K562 (cell line): ENCODE measurements at regions not wholly inside any gene's neighbourhood (a gene's known extent, or its start where the extent isn't known, plus 50 kb on each side); places are given as distances from the start of the nearest gene placed in this dataset.

Experiments
- ATAC-seq: fragments of 200-7000 bp; cut with Tn5 transposase; 3 replicates; pipeline ENCODE4 v1.9.1; 2020; ENCODE audit warnings: moderate library complexity
- BruUV-seq: library from RNA; stranded (reverse); fragments of 400-500 nt; replicated peaks from 2 replicates; lab custom pipeline; 2021; lab: Mats Ljungman, UMichigan
- CTCF ChIA-PET: fragments of 300-600 bp; formaldehyde crosslinking; extraction: SDS; loops from one replicate; lab custom pipeline; 2021; ENCODE audit warnings: low intra/inter-chr PET ratio; lab: Yijun Ruan, JAX
- POLR2A ChIA-PET: fragments of 300-600, 350-650 bp; sonication (Branson Sonifier 250); formaldehyde crosslinking; extraction: SDS; loops from one replicate; lab custom pipeline; 2021; ENCODE audit warnings: antibody characterized with exemption, inconsistent platforms; lab: Yijun Ruan, JAX
- DNase-seq, 4 experiments: peaks; one replicate each; pipeline versions ENCODE4 v3.0.0 to v3.0.0-alpha.2; 2011 to 2018; ENCODE audit warnings: low spot score in 3 of 4, mixed read lengths in 3 of 4; ENCODE audit errors: extremely low read depth in 1 of 4
- FAIRE-seq: peaks from 2 replicates; lab custom pipeline; 2011; peaks lifted over from hg19 to GRCh38; lab: Jason Lieb, UNC
- H2AFZ ChIP-seq: 2 replicates; pipeline ENCODE4 v1.6.0; 2011; ENCODE audit warnings: low read depth, low read length, control low read depth, inconsistent platforms
- H3K27ac ChIP-seq: fragments of 200-600 bp; 3 replicates; pipeline ENCODE4 v1.8.0; 2011; ENCODE audit warnings: low read depth, mild to moderate bottlenecking, control low read depth, inconsistent platforms, low read length, moderate library complexity, mixed read lengths; ENCODE audit errors: extremely low read depth
- H3K27me3 ChIP-seq, 2 experiments: fragments of 300-600 bp in 1 of 2; 2 replicates in 1 of 2; 3 replicates in 1 of 2; pipeline versions ENCODE4 v1.6.0 to v1.8.0; 2011; ENCODE audit warnings: inconsistent platforms in 2 of 2, low read length in 2 of 2, mild to moderate bottlenecking in 1 of 2, mixed read lengths in 1 of 2, moderate library complexity in 1 of 2; ENCODE audit not compliant: control insufficient read depth in 2 of 2, insufficient read depth in 2 of 2
- H3K36me3 ChIP-seq: fragments of 300-600 bp; 3 replicates; pipeline ENCODE4 v1.8.0; 2011; ENCODE audit warnings: mild to moderate bottlenecking, low read length, inconsistent platforms; ENCODE audit not compliant: control insufficient read depth, insufficient read depth
- H3K4me1 ChIP-seq, 2 experiments: fragments of 200-600 bp in 1 of 2; replicated peaks in 1 of 2; 2 replicates in 1 of 2; 3 replicates in 1 of 2; pipeline versions ENCODE4 v1.5.1 to v1.8.0; 2011; ENCODE audit warnings: inconsistent platforms in 2 of 2, low read length in 2 of 2, mild to moderate bottlenecking in 1 of 2, mixed read lengths in 1 of 2, moderate library complexity in 1 of 2; ENCODE audit not compliant: control insufficient read depth in 2 of 2, insufficient read depth in 2 of 2
- H3K4me2 ChIP-seq: 2 replicates; pipeline ENCODE4 v1.6.1; 2011; ENCODE audit warnings: low read length, control low read depth, inconsistent platforms, mixed read lengths; ENCODE audit not compliant: insufficient read depth
- H3K4me3 ChIP-seq: fragments of 200-600 bp; sonication (generic), shearing (Covaris generic); 2 replicates; pipeline ENCODE4 v1.5.1; 2016; ENCODE audit warnings: control low read depth, inconsistent platforms
- H3K79me2 ChIP-seq: fragments of 200-600 bp; 3 replicates; pipeline ENCODE4 v1.8.0; 2011; ENCODE audit warnings: low read length, inconsistent platforms; ENCODE audit not compliant: control insufficient read depth, insufficient read depth
- H3K9ac ChIP-seq, 2 experiments: 2 replicates each; pipeline versions ENCODE4 v1.6.0 to v1.6.1; 2011; ENCODE audit warnings: low read depth in 2 of 2, low read length in 2 of 2, control low read depth in 1 of 2, inconsistent platforms in 1 of 2, mild to moderate bottlenecking in 1 of 2, mixed read lengths in 1 of 2; ENCODE audit not compliant: insufficient read depth in 1 of 2
- H3K9me1 ChIP-seq: one replicate; pipeline ENCODE4 v1.6.0; 2011; ENCODE audit warnings: inconsistent platforms, mild to moderate bottlenecking, low read length, moderate library complexity; ENCODE audit not compliant: control insufficient read depth, insufficient read depth
- H3K9me3 ChIP-seq: replicated peaks from 2 replicates; pipeline ENCODE4 v1.5.1; 2011; ENCODE audit warnings: low read depth, low read length, inconsistent platforms; ENCODE audit not compliant: control insufficient read depth, insufficient read depth
- H4K20me1 ChIP-seq: replicated peaks from 2 replicates; pipeline ENCODE4 v1.6.1; 2011; ENCODE audit warnings: low read length, inconsistent platforms, mixed read lengths; ENCODE audit not compliant: control insufficient read depth, insufficient read depth
- CREB1 ChIP-seq, 2 experiments: sonication (generic) in 1 of 2; formaldehyde crosslinking in 1 of 2; IDR thresholded peaks; 2 replicates each; pipeline versions ENCODE4 v1.6.1 to v1.8.0; 2012 to 2022; ENCODE audit warnings: inconsistent platforms in 1 of 2, mild to moderate bottlenecking in 1 of 2, missing genetic modification reagents in 1 of 2, moderate library complexity in 1 of 2
- EGR1 ChIP-seq: fragments of 450-650 bp; conservative IDR thresholded peaks from 2 replicates; pipeline ENCODE4 v1.6.1; 2017; ENCODE audit warnings: mild to moderate bottlenecking
- ESRRB ChIP-seq: fragments of 250-450 bp; sonication (Bioruptor Pico); IDR thresholded peaks from 2 replicates; pipeline ENCODE4 v1.5.0; 2020; ENCODE audit warnings: mild to moderate bottlenecking, moderate library complexity, borderline replicate concordance
- HNRNPLL ChIP-seq: fragments of 200-400 bp; formaldehyde crosslinking; IDR thresholded peaks from 2 replicates; pipeline ENCODE4 v1.6.1; 2017; ENCODE audit warnings: low read length, low read depth, mild to moderate bottlenecking; ENCODE audit not compliant: poor library complexity, severe bottlenecking
- KLF1 ChIP-seq: fragments of 450-650 bp; IDR thresholded peaks from 2 replicates; pipeline ENCODE4 v1.6.1; 2016; ENCODE audit warnings: missing genetic modification characterization, missing compliant biosample characterization
- NFATC3 ChIP-seq: fragments of 450-650 bp; IDR thresholded peaks from 2 replicates; pipeline ENCODE4 v1.6.1; 2017; ENCODE audit warnings: mild to moderate bottlenecking
- NR2F6 ChIP-seq: fragments of 450-650 bp; formaldehyde crosslinking; IDR thresholded peaks from 2 replicates; pipeline ENCODE4 v1.4.0; 2020; ENCODE audit warnings: mild to moderate bottlenecking
- NR4A1 ChIP-seq, 2 experiments: fragments of 250-450 bp in 1 of 2; fragments of 450-650 bp in 1 of 2; sonication (Bioruptor Pico) in 1 of 2; IDR thresholded peaks; 2 replicates each; pipeline versions ENCODE4 v1.4.0 to v1.6.1; 2016 to 2020; ENCODE audit warnings: mild to moderate bottlenecking in 2 of 2, missing compliant biosample characterization in 1 of 2, missing genetic modification characterization in 1 of 2, moderate library complexity in 1 of 2
- WGBS: fragments of 100-300 bp; shearing (Covaris generic); methylation state at CpG from one replicate; pipeline ENCODE4 v1.1.6; 2016; ENCODE audit warnings: low coverage, mixed read lengths; ENCODE audit not compliant: insufficient coverage; ENCODE audit errors: missing lambda C conversion rate; 5-methylcytosine and 5-hydroxymethylcytosine counted together
- in situ Hi-C: fragments of 300-500 bp; cut with MboI; formaldehyde crosslinking; loops from 4 replicates; pipeline ENCODE4 v1.15.0; 2018; ENCODE audit warnings: inconsistent platforms, mixed read lengths
- intact Hi-C: fragments of 100-400 bp; cut with micrococcal nuclease; formaldehyde crosslinking; loops from 2 replicates; pipeline ENCODE4 v1.14.2; 2022
- TF ChIP-seq, protein P1 (sequence below): fragments of 250-450 bp; sonication (Bioruptor Pico); IDR thresholded peaks from 2 replicates; pipeline ENCODE4 v1.9.0; 2021; ENCODE audit warnings: mild to moderate bottlenecking, inconsistent platforms
- TF ChIP-seq, protein P2 (sequence below): sonication (generic); formaldehyde crosslinking; IDR thresholded peaks from 2 replicates; pipeline ENCODE4 v1.8.1; 2023; ENCODE audit warnings: mild to moderate bottlenecking, missing genetic modification reagents, moderate library complexity
- TF ChIP-seq, protein P3 (sequence below): sonication (generic); formaldehyde crosslinking; IDR thresholded peaks from 2 replicates; pipeline ENCODE4 v1.8.0; 2022; ENCODE audit warnings: missing genetic modification reagents, mild to moderate bottlenecking, moderate library complexity, borderline replicate concordance

DNA sequence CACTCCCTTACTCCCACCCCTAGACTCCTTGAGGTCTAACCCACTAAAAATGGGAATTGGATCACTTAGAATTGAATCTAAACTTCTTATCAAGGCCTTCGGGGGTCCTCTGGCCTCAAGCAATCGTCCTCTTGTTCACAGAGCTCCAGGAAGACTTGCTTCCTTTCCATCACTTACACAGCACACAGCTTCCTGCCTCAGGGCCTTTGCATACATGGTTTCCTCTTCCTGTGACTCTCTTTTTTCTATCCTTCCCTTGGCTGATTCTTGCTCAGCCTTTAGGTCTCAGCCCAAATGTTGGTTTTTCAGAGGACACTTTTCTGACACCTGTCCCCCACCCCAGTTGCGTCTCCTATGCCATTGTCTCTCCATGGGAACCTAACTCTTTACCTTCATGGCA lies 50.0 kb upstream of the ALDH1B1 start:
- DNase-seq = no peak
- no peaks in the 10 kb centered on the region for H4K20me1 ChIP-seq
- BruUV-seq = no TSS peak
- H3K79me2 ChIP-seq = no peaks in the 10 kb centered on the region
- POLR2A ChIA-PET = interaction anchor here (0.9 kb wide), 1 partner anchor 142 kb away, joined by 3 read pairs; no protein-coding TSS in a partner anchor
- CTCF ChIA-PET = no interaction called here
- no peaks in the 10 kb centered on the region for H3K9me3 ChIP-seq
- no peak overlapping the region for H3K27ac ChIP-seq
- ATAC-seq = no peak
- H2AFZ ChIP-seq = no peak overlapping the region
- peaks cover 3 to 53% of the 10 kb centered on the region in 2 experiments for H3K27me3 ChIP-seq
- TF ChIP-seq KLF1 (tag) (no peak), NFATC3 (no peak), CREB1 (IDR thresholded peaks at IDR 0.05) (no peak), CREB1 (CRISPR knock-in tag; IDR thresholded peaks at IDR 0.05) (no peak), NR4A1 (CRISPR knock-in tag; IDR thresholded peaks at IDR 0.05) (no peak), NR4A1 (tag; IDR thresholded peaks at IDR 0.05) (no peak), NR2F6 (no peak)
- no peak overlapping the region for H3K4me2 ChIP-seq
- no peak overlapping the region for H3K4me3 ChIP-seq
- no peak overlapping the region for H3K9ac ChIP-seq
- WGBS = 2% methylated on average over 3 of the region's 3 CpGs
- H3K4me1 ChIP-seq = no peaks in the 10 kb centered on the region
- no peak for FAIRE-seq
- in situ Hi-C loops (no loop called here), intact Hi-C loops (no loop called here)
- H3K9me1 ChIP-seq = no peaks in the 10 kb centered on the region
- no peaks in the 10 kb centered on the region for H3K36me3 ChIP-seq

DNA sequence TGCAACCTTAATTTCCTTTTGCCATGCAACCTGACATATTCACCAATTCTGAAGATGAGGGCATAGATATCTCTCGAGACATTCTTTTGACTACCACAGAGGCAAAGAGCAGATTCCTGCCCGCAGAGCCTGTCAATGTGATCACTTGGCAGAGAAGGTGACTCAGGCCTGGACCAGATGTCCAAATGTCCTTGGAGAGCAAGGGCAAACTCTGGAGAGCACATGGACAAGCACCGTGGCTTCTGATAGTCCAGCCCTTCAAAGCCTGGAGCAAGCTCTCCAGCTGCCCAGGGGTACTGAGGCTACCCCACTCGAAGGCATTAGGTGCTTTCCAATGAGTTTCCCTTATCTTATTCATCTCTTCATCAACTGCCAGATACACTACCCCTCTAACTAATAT lies 50.4 kb upstream of the ALDH1B1 start:
- ATAC-seq = no peak
- FAIRE-seq = no peak
- Histone ChIP-seq H2AFZ (no peak overlapping the region), H3K4me2 (no peak overlapping the region), H3K4me3 (no peak overlapping the region), H3K36me3 (no peaks in the 10 kb centered on the region), H3K9ac (no peak overlapping the region), H3K27ac (no peak overlapping the region), H4K20me1 (no peaks in the 10 kb centered on the region), H3K79me2 (no peaks in the 10 kb centered on the region), H3K9me3 (no peaks in the 10 kb centered on the region), H3K9me1 (no peaks in the 10 kb centered on the region), H3K4me1 (no peaks in the 10 kb centered on the region), H3K27me3 (peaks cover 7 to 57% of the 10 kb centered on the region in 2 experiments)
- 0% methylated on average over 4 of the region's 4 CpGs for WGBS
- no peak for DNase-seq
- ChIA-PET POLR2A (no interaction called here), CTCF (no interaction called here)
- no TSS peak for BruUV-seq
- intact Hi-C loops (no loop called here), in situ Hi-C loops (no loop called here)
- TF ChIP-seq ESRRB (CRISPR knock-in tag) (no peak), EGR1 (no peak), HNRNPLL (no peak)
- TF ChIP-seq, protein P1, sequence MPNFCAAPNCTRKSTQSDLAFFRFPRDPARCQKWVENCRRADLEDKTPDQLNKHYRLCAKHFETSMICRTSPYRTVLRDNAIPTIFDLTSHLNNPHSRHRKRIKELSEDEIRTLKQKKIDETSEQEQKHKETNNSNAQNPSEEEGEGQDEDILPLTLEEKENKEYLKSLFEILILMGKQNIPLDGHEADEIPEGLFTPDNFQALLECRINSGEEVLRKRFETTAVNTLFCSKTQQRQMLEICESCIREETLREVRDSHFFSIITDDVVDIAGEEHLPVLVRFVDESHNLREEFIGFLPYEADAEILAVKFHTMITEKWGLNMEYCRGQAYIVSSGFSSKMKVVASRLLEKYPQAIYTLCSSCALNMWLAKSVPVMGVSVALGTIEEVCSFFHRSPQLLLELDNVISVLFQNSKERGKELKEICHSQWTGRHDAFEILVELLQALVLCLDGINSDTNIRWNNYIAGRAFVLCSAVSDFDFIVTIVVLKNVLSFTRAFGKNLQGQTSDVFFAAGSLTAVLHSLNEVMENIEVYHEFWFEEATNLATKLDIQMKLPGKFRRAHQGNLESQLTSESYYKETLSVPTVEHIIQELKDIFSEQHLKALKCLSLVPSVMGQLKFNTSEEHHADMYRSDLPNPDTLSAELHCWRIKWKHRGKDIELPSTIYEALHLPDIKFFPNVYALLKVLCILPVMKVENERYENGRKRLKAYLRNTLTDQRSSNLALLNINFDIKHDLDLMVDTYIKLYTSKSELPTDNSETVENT = no peak
- TF ChIP-seq, protein P2, sequence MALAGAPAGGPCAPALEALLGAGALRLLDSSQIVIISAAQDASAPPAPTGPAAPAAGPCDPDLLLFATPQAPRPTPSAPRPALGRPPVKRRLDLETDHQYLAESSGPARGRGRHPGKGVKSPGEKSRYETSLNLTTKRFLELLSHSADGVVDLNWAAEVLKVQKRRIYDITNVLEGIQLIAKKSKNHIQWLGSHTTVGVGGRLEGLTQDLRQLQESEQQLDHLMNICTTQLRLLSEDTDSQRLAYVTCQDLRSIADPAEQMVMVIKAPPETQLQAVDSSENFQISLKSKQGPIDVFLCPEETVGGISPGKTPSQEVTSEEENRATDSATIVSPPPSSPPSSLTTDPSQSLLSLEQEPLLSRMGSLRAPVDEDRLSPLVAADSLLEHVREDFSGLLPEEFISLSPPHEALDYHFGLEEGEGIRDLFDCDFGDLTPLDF (CRISPR knock-in tag) = no peak
- TF ChIP-seq, protein P3, sequence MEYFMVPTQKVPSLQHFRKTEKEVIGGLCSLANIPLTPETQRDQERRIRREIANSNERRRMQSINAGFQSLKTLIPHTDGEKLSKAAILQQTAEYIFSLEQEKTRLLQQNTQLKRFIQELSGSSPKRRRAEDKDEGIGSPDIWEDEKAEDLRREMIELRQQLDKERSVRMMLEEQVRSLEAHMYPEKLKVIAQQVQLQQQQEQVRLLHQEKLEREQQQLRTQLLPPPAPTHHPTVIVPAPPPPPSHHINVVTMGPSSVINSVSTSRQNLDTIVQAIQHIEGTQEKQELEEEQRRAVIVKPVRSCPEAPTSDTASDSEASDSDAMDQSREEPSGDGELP (CRISPR knock-in tag) = no peak
